Calu3 (cell line): ENCODE measurements at regions not wholly inside any gene's neighbourhood (a gene's known extent, or its start where the extent isn't known, plus 50 kb on each side); places are given as distances from the start of the nearest gene placed in this dataset.

Experiments used
- BruUV-seq: library from RNA; stranded (reverse); fragments of 400-500 nt; replicated peaks from 2 replicates; lab custom pipeline; 2021; lab: Mats Ljungman, UMichigan
- CTCF ChIA-PET: fragments of 300-600 bp; sonication (Branson Sonifier 250); formaldehyde crosslinking; loops from one replicate; lab custom pipeline; 2022; ENCODE audit warnings: antibody characterized with exemption; lab: Charles Lee
- DNase-seq: peaks from one replicate; pipeline ENCODE4 v3.0.0; 2022
- H3K27ac Mint-ChIP-seq: one replicate; pipeline ENCODE4 v1.8.0; 2022; ENCODE audit warnings: mixed read lengths; ENCODE audit not compliant: unreplicated experiment
- H3K27me3 Mint-ChIP-seq: one replicate; pipeline ENCODE4 v1.8.0; 2022; ENCODE audit warnings: mixed read lengths; ENCODE audit not compliant: unreplicated experiment
- H3K36me3 Mint-ChIP-seq: one replicate; pipeline ENCODE4 v1.8.0; 2022; ENCODE audit warnings: mild to moderate bottlenecking, moderate library complexity, mixed read lengths; ENCODE audit not compliant: insufficient read depth, unreplicated experiment
- H3K4me1 Mint-ChIP-seq: one replicate; pipeline ENCODE4 v1.8.0; 2022; ENCODE audit warnings: mild to moderate bottlenecking, low read depth, mixed read lengths; ENCODE audit not compliant: unreplicated experiment
- H3K4me3 Mint-ChIP-seq: one replicate; pipeline ENCODE4 v1.8.0; 2022; ENCODE audit warnings: mild to moderate bottlenecking, low read depth, moderate library complexity, mixed read lengths; ENCODE audit not compliant: unreplicated experiment
- H3K9me3 Mint-ChIP-seq: one replicate; pipeline ENCODE4 v1.8.0; 2022; ENCODE audit warnings: low read depth, mixed read lengths; ENCODE audit not compliant: unreplicated experiment
- intact Hi-C: fragments of 100-400 bp; cut with micrococcal nuclease; formaldehyde crosslinking; loops from one replicate; pipeline ENCODE4 v1.10.0; 2022; ENCODE audit not compliant: unreplicated experiment
- TF ChIP-seq, protein P1 (sequence below): fragments of 200-600 bp; IDR thresholded peaks from one replicate; pipeline ENCODE4 v1.8.0; 2022; ENCODE audit warnings: antibody characterized with exemption; ENCODE audit not compliant: unreplicated experiment

DNA sequence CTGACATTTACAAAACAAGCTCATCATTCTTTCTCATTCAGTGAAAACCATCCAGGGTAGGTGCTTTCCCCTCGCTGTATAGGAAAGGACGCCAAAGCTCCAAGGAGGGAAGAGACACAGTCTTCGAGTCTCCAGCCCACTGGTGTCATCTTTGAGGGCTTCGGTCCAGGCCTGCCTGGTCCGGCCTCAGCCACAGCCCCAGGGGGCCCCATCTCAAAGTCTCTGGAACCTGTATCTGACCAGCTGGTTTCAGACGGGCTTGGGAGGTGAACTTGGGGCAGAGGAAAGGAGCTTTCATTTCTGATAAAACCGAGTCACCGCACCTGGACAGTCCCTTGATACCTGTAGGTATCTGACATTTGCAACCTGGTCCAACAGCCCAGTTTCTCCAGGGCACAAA, 229.5 kb upstream of the RTL1 start:
- Mint-ChIP-seq H3K36me3 (no peaks in the 10 kb centered on the region), H3K27me3 (peaks cover 31% of the 10 kb centered on the region), H3K4me1 (peaks cover 18% of the 10 kb centered on the region), H3K27ac (no peak overlapping the region), H3K9me3 (no peaks in the 10 kb centered on the region), H3K4me3 (no peak overlapping the region)
- BruUV-seq, result no TSS peak
- TF ChIP-seq, protein P1, sequence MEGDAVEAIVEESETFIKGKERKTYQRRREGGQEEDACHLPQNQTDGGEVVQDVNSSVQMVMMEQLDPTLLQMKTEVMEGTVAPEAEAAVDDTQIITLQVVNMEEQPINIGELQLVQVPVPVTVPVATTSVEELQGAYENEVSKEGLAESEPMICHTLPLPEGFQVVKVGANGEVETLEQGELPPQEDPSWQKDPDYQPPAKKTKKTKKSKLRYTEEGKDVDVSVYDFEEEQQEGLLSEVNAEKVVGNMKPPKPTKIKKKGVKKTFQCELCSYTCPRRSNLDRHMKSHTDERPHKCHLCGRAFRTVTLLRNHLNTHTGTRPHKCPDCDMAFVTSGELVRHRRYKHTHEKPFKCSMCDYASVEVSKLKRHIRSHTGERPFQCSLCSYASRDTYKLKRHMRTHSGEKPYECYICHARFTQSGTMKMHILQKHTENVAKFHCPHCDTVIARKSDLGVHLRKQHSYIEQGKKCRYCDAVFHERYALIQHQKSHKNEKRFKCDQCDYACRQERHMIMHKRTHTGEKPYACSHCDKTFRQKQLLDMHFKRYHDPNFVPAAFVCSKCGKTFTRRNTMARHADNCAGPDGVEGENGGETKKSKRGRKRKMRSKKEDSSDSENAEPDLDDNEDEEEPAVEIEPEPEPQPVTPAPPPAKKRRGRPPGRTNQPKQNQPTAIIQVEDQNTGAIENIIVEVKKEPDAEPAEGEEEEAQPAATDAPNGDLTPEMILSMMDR, result no peak
- CTCF ChIA-PET, result no interaction called here
- intact Hi-C loops, result no loop called here
- DNase-seq, result no peak

DNA sequence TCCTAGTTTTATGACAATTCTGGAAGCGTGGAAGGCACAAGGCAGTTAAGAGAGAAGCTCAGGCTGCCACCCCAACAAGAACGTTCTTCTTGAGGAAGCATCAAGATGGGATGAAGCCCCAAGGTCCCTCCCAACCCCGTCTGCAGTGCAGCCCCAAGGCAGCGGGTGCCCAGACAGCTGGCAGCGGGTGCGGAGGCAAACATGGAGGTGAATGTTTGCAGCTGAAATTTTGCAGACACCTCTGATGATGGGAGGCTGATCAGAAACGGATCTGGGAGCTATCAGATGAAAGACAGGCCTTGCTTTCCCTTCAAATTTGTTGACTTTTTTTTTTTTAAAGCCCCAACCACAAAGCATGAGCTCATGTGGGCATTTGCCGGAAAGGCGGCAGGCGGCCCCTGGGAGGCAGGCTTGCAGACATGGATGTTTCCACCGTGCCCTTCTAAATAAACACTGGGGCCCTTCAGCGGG, 230.7 kb upstream of the RTL1 start:
- no peaks in the 10 kb centered on the region for H3K36me3 Mint-ChIP-seq
- DNase-seq, result no peak
- TF ChIP-seq, protein P1, result no peak
- no TSS peak for BruUV-seq
- no peaks in the 10 kb centered on the region for H3K9me3 Mint-ChIP-seq
- H3K27ac Mint-ChIP-seq, result no peak overlapping the region
- H3K27me3 Mint-ChIP-seq, result peaks cover 20% of the 10 kb centered on the region
- no peak overlapping the region for H3K4me3 Mint-ChIP-seq
- CTCF ChIA-PET, result no interaction called here
- intact Hi-C loops, result no loop called here
- peaks cover 14% of the 10 kb centered on the region for H3K4me1 Mint-ChIP-seq

DNA sequence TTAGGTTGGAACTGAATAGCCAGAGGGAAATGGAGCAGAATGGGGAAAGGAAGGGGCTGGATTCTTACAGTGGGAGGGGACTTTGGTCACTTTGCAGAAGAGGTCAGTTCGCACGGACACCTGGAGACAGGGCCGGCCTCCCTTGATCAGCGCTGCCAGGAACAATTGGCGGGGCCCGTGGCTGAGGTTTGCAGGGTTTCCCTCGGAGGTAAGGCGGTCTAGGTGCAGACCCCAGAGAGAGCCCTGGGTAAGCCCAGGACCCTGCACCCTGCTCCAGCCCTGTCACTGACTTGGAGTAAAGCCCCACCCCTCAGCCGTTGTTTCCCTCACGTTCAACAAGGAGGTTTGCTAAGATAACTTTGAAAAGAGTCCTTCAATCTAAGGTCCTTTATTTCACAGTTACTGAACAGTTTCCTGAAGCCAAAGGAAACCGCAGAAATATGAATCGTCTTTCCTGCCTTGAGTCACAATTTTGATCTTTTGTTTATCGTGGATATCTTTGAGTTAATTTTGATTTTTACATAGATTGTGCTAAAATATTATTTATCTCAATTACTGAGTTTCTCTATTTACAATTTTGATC, 231.4 kb upstream of the RTL1 start:
- Mint-ChIP-seq H3K27me3 (peaks cover 12% of the 10 kb centered on the region), H3K36me3 (no peaks in the 10 kb centered on the region), H3K4me1 (peaks cover 6% of the 10 kb centered on the region), H3K9me3 (no peaks in the 10 kb centered on the region), H3K4me3 (no peak overlapping the region), H3K27ac (no peak overlapping the region)
- TF ChIP-seq, protein P1, result no peak
- no TSS peak for BruUV-seq
- CTCF ChIA-PET, result no interaction called here
- intact Hi-C loops, result no loop called here
- DNase-seq, result no peak

DNA sequence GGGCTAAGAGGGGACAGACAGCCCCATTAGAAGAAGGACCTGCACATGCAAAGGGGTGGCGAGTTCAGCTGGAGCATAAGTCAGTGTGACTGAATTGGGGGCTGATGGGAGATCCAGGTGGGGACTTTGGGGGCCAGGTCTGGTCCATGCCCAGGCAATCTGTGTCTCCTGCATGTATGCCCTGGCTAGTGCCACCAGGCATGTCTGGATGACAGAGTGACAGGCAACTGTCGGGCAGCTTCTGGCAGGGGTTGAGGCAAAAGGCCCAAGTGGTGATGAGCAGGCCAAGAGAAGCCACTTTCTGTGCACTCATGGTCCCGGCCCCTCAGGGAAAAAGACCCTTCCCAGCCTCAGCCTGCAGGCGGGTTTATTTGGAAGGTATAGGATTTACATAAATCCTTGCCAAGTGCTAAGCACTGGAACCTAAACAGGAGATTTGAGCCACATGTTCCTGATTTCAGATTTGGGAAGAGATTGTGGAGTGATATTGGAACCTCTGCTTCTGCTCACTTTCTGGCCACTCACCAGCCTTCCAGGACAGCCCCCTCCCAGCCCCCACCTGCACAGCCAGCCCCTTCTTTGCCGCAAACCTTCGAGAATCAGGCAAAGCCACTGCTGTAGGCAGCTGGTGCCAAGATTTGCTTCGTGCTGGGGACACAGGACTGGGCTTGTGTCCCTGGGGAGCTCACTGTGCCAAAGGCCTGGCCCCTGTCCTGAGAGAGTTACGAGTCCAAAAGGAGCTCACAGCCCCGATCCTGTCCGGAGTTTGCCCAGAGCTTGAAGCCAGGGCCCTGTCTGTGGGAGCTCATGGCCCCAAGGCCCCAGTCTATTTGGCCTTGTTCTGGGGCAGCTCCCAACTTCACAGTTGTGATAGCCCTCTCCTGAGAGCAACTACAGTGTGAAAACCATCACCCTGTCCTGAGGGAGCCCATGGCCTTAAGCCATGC, 232.5 kb upstream of the RTL1 start:
- Mint-ChIP-seq H3K9me3 (peaks cover 8% of the 10 kb centered on the region), H3K4me1 (no peaks in the 10 kb centered on the region), H3K27me3 (peaks cover 1% of the 10 kb centered on the region), H3K4me3 (no peak overlapping the region), H3K36me3 (no peaks in the 10 kb centered on the region), H3K27ac (no peak overlapping the region)
- BruUV-seq, result no TSS peak
- TF ChIP-seq, protein P1, result no peak
- CTCF ChIA-PET, result no interaction called here
- DNase-seq, result no peak
- intact Hi-C loops, result no loop called here
